Mesenchymal stem cell (in vitro differentiated cells and primary cell): ENCODE measurements at regions not wholly inside any gene's neighbourhood (a gene's known extent, or its start where the extent isn't known, plus 50 kb on each side); places are given as distances from the start of the nearest gene placed in this dataset.
A peak's percentile ranks its signal among the peaks of the same experiment; 100 is the strongest.

Experiments used
- DNase-seq: peaks from one replicate; pipeline ENCODE4 v3.0.0-alpha.2; 2013
- H2AFZ ChIP-seq: one replicate; pipeline ENCODE4 v1.6.1; 2013; ENCODE audit warnings: low read depth, mild to moderate bottlenecking, control low read depth, inconsistent platforms, low read length, moderate library complexity
- H2AK5ac ChIP-seq: 2 replicates; pipeline ENCODE4 v1.6.1; 2013; ENCODE audit warnings: low read length, moderate library complexity, mild to moderate bottlenecking, inconsistent platforms; ENCODE audit not compliant: severe bottlenecking
- H2BK120ac ChIP-seq: one replicate; pipeline ENCODE4 v1.6.1; 2013; ENCODE audit warnings: low read depth, mild to moderate bottlenecking, inconsistent platforms, low read length, moderate library complexity
- H2BK12ac ChIP-seq, 2 experiments: one replicate each; pipeline ENCODE4 v1.6.1; 2013; ENCODE audit warnings: inconsistent platforms in 2 of 2, low read length in 2 of 2, mild to moderate bottlenecking in 2 of 2, moderate library complexity in 2 of 2, control low read depth in 1 of 2
- H2BK15ac ChIP-seq: one replicate; pipeline ENCODE4 v1.6.1; 2013; ENCODE audit warnings: mild to moderate bottlenecking, low read depth, inconsistent platforms; ENCODE audit not compliant: poor library complexity, severe bottlenecking
- H2BK5ac ChIP-seq: 2 replicates; pipeline ENCODE4 v1.6.1; 2013; ENCODE audit warnings: low read depth, mild to moderate bottlenecking, low read length, control low read depth, inconsistent platforms; ENCODE audit not compliant: poor library complexity, severe bottlenecking
- H3K14ac ChIP-seq, 2 experiments: one replicate each; pipeline ENCODE4 v1.6.1; 2013; ENCODE audit warnings: inconsistent platforms in 2 of 2, low read length in 2 of 2, control low read depth in 1 of 2, mild to moderate bottlenecking in 1 of 2, moderate library complexity in 1 of 2
- H3K18ac ChIP-seq, 2 experiments: one replicate each; pipeline ENCODE4 v1.6.1; 2013; ENCODE audit warnings: inconsistent platforms in 2 of 2, low read length in 2 of 2, control low read depth in 1 of 2, low read depth in 1 of 2, mild to moderate bottlenecking in 1 of 2
- H3K23ac ChIP-seq, 2 experiments: one replicate each; pipeline ENCODE4 v1.6.1; 2013; ENCODE audit warnings: inconsistent platforms in 2 of 2, low read length in 2 of 2, mild to moderate bottlenecking in 2 of 2, moderate library complexity in 2 of 2, control low read depth in 1 of 2
- H3K27ac ChIP-seq: 2 replicates; pipeline ENCODE4 v1.5.1; 2013; ENCODE audit warnings: mild to moderate bottlenecking, moderate library complexity, low read length, control low read depth, inconsistent platforms; ENCODE audit not compliant: poor library complexity, severe bottlenecking
- H3K27me3 ChIP-seq, 2 experiments: 2 replicates each; pipeline versions ENCODE4 v1.6.1 to v1.7.0; 2013; ENCODE audit warnings: low read length in 2 of 2, mild to moderate bottlenecking in 2 of 2, moderate library complexity in 2 of 2, control low read depth in 1 of 2, inconsistent platforms in 1 of 2; ENCODE audit not compliant: control insufficient read depth in 1 of 2, insufficient read depth in 1 of 2
- H3K36me3 ChIP-seq, 2 experiments: 2 replicates each; pipeline versions ENCODE4 v1.6.1 to v1.7.0; 2013; ENCODE audit warnings: low read length in 2 of 2, control low read depth in 1 of 2, inconsistent platforms in 1 of 2, low read depth in 1 of 2, mild to moderate bottlenecking in 1 of 2; ENCODE audit not compliant: insufficient read depth in 2 of 2, control insufficient read depth in 1 of 2
- H3K4ac ChIP-seq, 2 experiments: one replicate each; pipeline ENCODE4 v1.6.1; 2013; ENCODE audit warnings: inconsistent platforms in 2 of 2, low read length in 2 of 2, mild to moderate bottlenecking in 2 of 2, moderate library complexity in 2 of 2, control low read depth in 1 of 2, low read depth in 1 of 2
- H3K4me1 ChIP-seq: 2 replicates; pipeline ENCODE4 v1.6.1; 2013; ENCODE audit warnings: low read depth, low read length, control low read depth; ENCODE audit not compliant: control insufficient read depth, insufficient read depth
- H3K4me2 ChIP-seq: 2 replicates; pipeline ENCODE4 v1.6.1; 2013; ENCODE audit warnings: low read length, mild to moderate bottlenecking, inconsistent platforms; ENCODE audit not compliant: poor library complexity, severe bottlenecking
- H3K4me3 ChIP-seq, 2 experiments: 2 replicates each; pipeline versions ENCODE4 v1.5.1 to v1.7.0; 2013; ENCODE audit warnings: low read length in 2 of 2, mild to moderate bottlenecking in 2 of 2, control low read depth in 1 of 2, low read depth in 1 of 2; ENCODE audit not compliant: insufficient read depth in 1 of 2
- H3K79me1 ChIP-seq: replicated peaks from 2 replicates; pipeline ENCODE4 v1.6.1; 2013; ENCODE audit warnings: mild to moderate bottlenecking, control low read depth, low read length, inconsistent platforms; ENCODE audit not compliant: poor library complexity, severe bottlenecking
- H3K9ac ChIP-seq: 2 replicates; pipeline ENCODE4 v1.7.0; 2013; ENCODE audit warnings: mild to moderate bottlenecking, low read length, moderate library complexity
- H3K9me3 ChIP-seq: 2 replicates; pipeline ENCODE4 v1.7.0; 2013; ENCODE audit warnings: mild to moderate bottlenecking, low read length; ENCODE audit not compliant: control insufficient read depth
- H4K8ac ChIP-seq: one replicate; pipeline ENCODE4 v1.6.1; 2013; ENCODE audit warnings: inconsistent platforms, mild to moderate bottlenecking, low read length, moderate library complexity
- H4K91ac ChIP-seq: one replicate; pipeline ENCODE4 v1.6.1; 2013; ENCODE audit warnings: mild to moderate bottlenecking, low read length, inconsistent platforms
- WGBS: methylation state at CpG from one replicate; pipeline ENCODE4 v1.1.7; 2013; ENCODE audit warnings: mixed read lengths; 5-methylcytosine and 5-hydroxymethylcytosine counted together

- Histone ChIP-seq H3K23ac (no peak overlapping the region), H3K4ac (no peak overlapping the region)
Observed at GRCh38 chr10:57723305-57723704, 544.4 kb downstream of the IPMK start.

GRCh38 chr10:57716884-57717283 lies 550.8 kb downstream of the IPMK start:
- Histone ChIP-seq H4K8ac (no peak overlapping the region), H3K23ac (no peak overlapping the region)

More at GRCh38 chr10:57723305-57723704, 544.4 kb downstream of the IPMK start:
- 88% methylated on average over 1 of the region's 1 CpG for WGBS
- Histone ChIP-seq H4K91ac (no peak overlapping the region), H3K4me1 (no peaks in the 10 kb centered on the region), H3K18ac (no peak overlapping the region), H3K36me3 (no peaks in the 10 kb centered on the region), H2AK5ac (no peak overlapping the region), H3K14ac (no peak overlapping the region), H4K8ac (no peak overlapping the region), H3K79me1 (no peaks in the 10 kb centered on the region), H3K9me3 (no peaks in the 10 kb centered on the region), H2AFZ (no peak overlapping the region), H3K27me3 (no peaks in the 10 kb centered on the region), H2BK15ac (no peak overlapping the region), H2BK5ac (no peak overlapping the region), H2BK120ac (no peak overlapping the region), H3K27ac (no peak overlapping the region), H3K4me3 (no peak overlapping the region), H3K9ac (no peak overlapping the region), H2BK12ac (no peak overlapping the region), H3K4me2 (no peak overlapping the region)
- no peak for DNase-seq

GRCh38 chr10:57715233-57715632 lies 552.5 kb downstream of the IPMK start:
- no peaks in the 10 kb centered on the region for H3K4me1 ChIP-seq
- H3K79me1 ChIP-seq = no peaks in the 10 kb centered on the region
- DNase-seq = no peak
- no peak overlapping the region for H2BK15ac ChIP-seq
- H4K8ac ChIP-seq = no peak overlapping the region
- no peaks in the 10 kb centered on the region for H3K27me3 ChIP-seq
- H3K4me3 ChIP-seq = no peak overlapping the region
- H2BK12ac ChIP-seq = no peak overlapping the region
- H3K36me3 ChIP-seq = no peaks in the 10 kb centered on the region
- H3K9me3 ChIP-seq = no peaks in the 10 kb centered on the region
- no peak overlapping the region for H4K91ac ChIP-seq
- no peak overlapping the region for H3K23ac ChIP-seq
- no peak overlapping the region for H3K4ac ChIP-seq
- H2AK5ac ChIP-seq = no peak overlapping the region
- no peak overlapping the region for H2BK5ac ChIP-seq
- H3K14ac ChIP-seq = no peak overlapping the region
- no peak overlapping the region for H3K27ac ChIP-seq
- H3K18ac ChIP-seq = no peak overlapping the region
- no peak overlapping the region for H2BK120ac ChIP-seq
- no peak overlapping the region for H2AFZ ChIP-seq
- 75% methylated on average over 2 of the region's 2 CpGs for whole genome bisulfite sequencing
- H3K9ac ChIP-seq = no peak overlapping the region
- no peak overlapping the region for H3K4me2 ChIP-seq

More at GRCh38 chr10:57716884-57717283, 550.8 kb downstream of the IPMK start:
- Histone ChIP-seq H3K27me3 (no peaks in the 10 kb centered on the region), H3K27ac (no peak overlapping the region), H3K36me3 (no peaks in the 10 kb centered on the region), H3K9me3 (no peaks in the 10 kb centered on the region), H3K18ac (no peak overlapping the region), H2BK120ac (no peak overlapping the region), H3K4me1 (no peaks in the 10 kb centered on the region), H3K79me1 (no peaks in the 10 kb centered on the region), H2AFZ (no peak overlapping the region), H2BK5ac (no peak overlapping the region), H3K9ac (no peak overlapping the region), H2BK15ac (no peak overlapping the region), H3K4ac (no peak overlapping the region), H2BK12ac (no peak overlapping the region), H4K91ac (no peak overlapping the region), H2AK5ac (no peak overlapping the region), H3K4me3 (no peak overlapping the region), H3K4me2 (no peak overlapping the region), H3K14ac (no peak overlapping the region)
- DNase-seq = peak; percentile 35
- WGBS = 92% methylated on average over 2 of the region's 2 CpGs

- H2BK120ac ChIP-seq = no peak overlapping the region
- no peak overlapping the region for H4K8ac ChIP-seq
- H3K27me3 ChIP-seq = no peaks in the 10 kb centered on the region
- no peak overlapping the region for H2BK15ac ChIP-seq
- H3K4ac ChIP-seq = no peak overlapping the region
- H4K91ac ChIP-seq = no peak overlapping the region
- DNase-seq = no peak
- no peak overlapping the region for H3K14ac ChIP-seq
- H3K23ac ChIP-seq = no peak overlapping the region
- no peak overlapping the region for H3K27ac ChIP-seq
- no peak overlapping the region for H2AFZ ChIP-seq
- no peaks in the 10 kb centered on the region for H3K36me3 ChIP-seq
- H3K4me1 ChIP-seq = peaks cover 1% of the 10 kb centered on the region
- no peak overlapping the region for H3K4me2 ChIP-seq
- H3K18ac ChIP-seq = no peak overlapping the region
- H3K9me3 ChIP-seq = no peaks in the 10 kb centered on the region
- H2BK5ac ChIP-seq = no peak overlapping the region
- no peak overlapping the region for H2AK5ac ChIP-seq
- no peaks in the 10 kb centered on the region for H3K79me1 ChIP-seq
- 63% methylated on average over 2 of the region's 2 CpGs for WGBS
- H3K4me3 ChIP-seq = no peak overlapping the region
- no peak overlapping the region for H3K9ac ChIP-seq
- H2BK12ac ChIP-seq = no peak overlapping the region
Observed at GRCh38 chr10:57707300-57707658, 560.4 kb downstream of the IPMK start.
